ENCODE measurements at regions not wholly inside any gene's neighbourhood (a gene's known extent, or its start where the extent isn't known, plus 50 kb on each side); places are given as distances from the start of the nearest gene placed in this dataset.
"Not testable (repeated sequence)": the region's sequence is repeated elsewhere in the genome, so short reads cannot be mapped to it uniquely, and the experiment has no call there.

DNA sequence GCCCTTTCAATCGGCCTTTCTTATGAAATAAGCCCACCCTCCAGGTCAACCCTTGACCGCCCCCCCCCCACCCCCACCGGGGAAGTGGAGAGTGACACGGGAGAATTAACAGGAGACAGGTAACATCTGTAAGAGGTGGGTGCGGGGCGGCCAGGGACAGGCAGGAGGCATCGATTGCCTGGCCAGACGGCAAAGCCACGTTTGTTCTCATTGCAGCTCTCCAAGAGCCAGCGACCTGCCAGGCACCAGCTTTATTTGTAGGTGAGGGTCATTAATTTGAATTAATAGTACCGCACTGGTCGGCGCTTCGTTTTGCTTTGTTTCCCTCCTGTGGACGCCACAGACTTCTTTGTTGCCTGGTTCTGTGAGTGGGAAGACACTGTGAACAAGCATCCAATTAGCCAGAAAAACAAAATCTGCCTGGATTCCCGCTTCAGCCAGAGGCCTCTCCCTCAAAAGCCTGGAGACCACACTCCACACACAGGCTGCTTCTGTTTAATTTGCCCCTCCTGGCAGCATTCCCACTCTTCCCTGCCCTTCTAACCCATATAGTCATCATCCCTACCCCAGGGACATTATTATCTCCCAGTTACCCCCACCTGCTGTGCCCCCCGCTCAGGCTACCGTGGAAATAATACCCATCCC lies 104.5 kb upstream of the OPCML start:
- no peak for DNase-seq

DNA sequence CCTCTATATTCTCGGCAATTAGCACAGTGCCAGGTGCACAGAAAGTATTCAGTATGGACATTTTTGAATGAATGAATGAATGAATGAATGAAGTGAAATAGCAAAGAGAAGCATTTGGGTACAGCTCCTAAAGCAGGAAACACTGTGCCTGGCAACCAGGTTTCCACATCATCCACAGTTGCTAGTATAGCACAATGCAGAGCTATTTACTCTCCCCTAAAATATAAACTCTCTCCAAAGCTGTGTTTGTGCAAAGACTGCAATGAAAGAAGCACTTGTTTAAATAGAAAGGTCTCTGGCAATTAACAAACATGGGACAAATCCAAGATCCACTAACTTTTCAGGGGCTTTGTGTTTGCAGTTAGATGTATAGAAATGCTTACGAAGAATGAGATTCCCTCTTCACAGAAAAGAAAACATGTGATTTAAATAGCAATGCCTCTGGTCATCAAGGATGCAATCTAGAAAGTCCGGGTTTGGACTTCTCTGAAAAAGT lies 103.0 kb upstream of the OPCML start:
- no peak for DNase-seq

DNA sequence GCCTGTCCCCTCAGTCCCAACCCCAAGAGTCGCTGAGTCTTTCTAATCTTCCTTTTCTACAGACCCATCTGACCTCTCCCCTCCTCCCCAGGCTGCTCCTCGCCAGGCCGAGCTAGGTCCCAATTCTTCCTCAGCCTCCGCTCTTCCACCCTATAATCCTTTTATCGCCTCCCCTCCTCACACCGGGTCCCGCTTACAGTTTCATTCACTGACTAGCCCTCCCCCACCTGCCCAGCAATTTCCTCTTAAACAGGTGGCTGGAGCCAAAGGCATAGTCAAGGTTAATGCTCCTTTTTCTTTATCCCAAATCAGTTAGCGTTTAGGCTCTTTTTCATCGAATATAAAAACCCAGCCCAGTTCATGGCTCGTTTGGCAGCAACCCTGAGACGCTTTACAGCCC lies 96.1 kb upstream of the OPCML start:
- not testable (repeated sequence) for DNase-seq

DNA sequence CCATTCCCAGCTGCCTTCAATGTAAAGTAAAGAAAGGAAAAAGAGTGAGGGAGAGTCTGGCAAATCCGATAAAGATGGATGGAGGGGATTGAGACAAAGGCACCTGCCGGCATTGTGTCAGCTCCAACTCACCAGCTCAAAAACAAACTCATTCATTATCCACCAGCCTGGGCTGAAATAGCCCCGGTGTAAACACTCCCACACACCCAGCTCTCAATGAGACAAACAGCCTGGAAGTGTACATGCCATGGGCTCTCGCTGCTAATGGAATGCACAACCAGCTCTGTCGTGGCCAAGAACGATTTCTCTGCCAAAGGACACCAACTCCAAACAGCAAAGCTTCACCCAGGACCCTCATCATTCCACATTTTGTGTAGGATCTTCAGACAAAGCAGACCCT lies 89.3 kb upstream of the OPCML start:
- DNase-seq: no peak

DNA sequence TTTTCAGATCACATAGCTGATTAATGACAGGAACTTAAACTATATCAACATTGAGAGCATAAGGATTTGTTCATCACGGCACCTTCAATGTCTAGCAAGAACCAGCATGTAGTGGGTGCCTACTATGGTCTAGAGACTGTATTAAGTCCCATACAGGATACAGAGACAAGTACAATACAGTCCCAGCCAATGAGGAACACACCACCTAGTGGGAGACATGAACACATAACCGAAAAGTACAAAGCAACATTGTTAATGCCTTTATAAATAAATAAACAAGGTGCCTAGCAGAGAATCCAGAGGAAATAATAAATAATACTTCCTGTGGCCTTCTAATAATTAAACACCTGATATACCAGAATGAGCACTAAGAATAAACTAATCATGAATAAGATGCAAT lies 87.7 kb upstream of the OPCML start:
- no peak for DNase-seq

DNA sequence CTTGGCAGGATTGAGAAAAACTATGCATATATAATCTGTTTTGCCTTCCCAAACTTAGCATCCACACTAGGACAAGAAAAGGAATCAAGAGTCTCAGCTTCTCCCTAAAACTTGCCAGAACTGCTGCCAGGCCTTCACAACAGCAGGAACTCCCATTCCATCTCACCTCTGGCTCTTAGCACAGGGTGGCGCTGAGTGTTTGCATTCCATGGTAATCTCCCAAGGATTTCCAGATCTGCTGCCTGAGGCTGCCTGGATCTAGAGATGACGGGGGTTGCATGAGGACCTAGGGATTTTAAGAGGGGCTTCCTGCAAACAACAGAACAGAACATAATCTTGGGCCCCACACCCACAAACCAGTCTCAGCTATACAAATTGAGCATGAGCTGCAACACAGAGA lies 87.1 kb upstream of the OPCML start:
- no peak for DNase-seq

DNA sequence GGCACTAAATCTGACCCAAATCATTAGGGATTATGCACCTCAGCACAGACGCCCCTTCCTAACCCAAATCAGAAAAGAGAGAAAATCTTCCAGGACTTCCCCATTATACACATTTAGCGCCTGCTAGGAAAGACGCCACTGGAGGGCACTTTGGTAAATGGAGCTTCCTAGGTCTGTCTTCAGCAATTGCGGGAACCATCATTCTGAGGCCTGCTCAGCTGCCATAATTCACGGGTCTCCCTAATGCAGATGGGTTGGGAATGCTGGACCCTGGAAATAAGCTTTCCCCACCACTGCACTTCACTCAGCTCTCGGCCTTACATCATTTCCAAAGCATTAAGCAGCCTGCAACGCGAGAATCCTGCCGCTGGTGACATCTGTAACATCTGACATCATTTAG lies 86.2 kb upstream of the OPCML start:
- no peak for DNase-seq

DNA sequence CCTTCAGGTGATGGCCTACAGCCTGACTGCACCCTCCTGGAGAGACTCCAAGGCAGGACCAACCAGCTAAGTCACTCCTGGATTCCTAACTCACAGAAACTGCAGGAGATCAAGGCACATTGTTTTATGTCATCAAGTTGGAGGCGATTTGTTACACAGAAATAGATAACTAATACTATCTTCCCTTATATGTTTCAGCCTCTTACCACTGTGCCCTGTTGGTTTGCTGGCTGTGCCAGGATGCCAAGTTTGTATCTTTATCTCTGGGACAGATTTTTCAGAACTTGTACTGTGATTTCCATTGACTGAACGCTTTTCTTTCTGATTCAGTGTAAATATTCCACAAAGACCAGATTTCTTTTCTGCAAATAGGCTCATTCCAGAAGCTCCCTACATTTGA lies 76.2 kb upstream of the OPCML start:
- no peak for DNase-seq

DNA sequence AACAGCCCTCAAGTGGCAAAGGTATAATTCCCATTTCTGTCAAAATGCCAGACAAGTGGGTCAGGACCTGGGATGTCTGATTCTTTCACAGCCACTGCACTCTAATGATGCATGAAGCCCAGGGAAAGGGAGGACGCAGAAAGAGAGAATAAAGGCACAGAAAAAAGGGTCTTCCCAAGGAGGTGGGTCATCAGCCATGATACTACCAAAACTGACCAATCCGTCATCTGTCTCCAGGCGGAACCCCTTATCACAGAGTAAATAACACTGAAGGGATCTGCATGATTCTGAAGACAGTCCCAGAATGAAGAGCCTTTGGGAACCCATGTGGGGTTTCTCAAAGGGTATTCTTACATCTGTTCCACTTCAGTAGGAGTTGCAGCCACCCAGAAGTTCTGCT lies 73.8 kb upstream of the OPCML start:
- DNase-seq: no peak

DNA sequence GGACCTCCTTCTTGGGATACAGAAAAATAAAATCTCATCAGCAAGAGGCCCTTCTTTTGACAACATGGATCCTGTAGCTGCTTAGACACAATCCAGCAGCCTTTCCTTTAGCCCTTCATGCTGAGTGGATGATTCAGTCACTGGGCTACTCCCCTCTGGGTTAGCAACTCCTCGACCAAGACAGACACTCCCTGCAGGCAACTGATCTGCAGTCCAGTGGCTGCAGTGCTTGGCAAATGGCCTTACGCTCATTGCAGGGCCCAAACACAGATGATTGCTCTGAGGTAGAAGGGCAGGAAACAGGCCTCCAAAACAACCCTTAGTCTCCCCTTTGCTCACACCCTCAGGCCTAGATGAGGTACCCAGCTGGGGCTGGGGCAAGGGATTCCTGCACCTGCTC lies 73.2 kb upstream of the OPCML start:
- no peak for DNase-seq

DNA sequence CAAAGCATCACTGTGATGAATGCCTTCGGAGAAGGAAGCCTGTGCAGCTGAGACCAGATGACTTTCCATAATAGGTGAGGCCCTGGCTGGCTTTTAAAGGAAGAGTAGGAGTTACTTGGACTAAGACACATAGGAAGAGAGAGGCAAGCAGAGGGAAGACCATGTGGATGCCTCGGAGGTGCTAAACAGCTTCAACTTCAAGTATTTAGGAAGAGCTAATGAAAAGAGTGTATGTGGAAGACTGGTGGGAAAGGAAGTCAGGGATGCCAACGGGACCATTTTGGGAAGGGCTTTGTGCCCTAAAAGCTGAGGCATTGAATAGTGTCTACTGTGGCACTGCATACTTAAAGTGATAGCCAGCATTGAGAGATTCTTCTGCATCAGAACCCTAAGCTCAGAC lies 69.3 kb upstream of the OPCML start:
- no peak for DNase-seq

DNA sequence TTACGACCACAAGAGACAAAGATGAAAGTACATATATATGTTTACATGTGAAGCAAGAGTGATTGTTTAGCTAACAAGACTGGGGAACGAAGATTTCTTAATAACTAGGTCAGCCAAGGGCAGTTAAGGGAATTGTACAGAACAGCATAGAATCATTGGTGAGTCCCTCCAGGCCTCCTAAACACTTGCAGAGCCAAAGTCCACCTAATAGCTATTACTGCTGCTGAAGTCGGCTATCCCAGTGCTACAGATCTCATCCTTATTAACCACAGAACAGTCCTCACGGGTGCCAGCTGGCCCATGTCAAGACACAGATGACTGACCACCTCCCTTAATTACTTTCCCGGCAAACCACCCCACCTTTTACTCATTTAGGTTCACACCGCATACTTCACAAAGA lies 68.5 kb upstream of the OPCML start:
- no peak for DNase-seq

DNA sequence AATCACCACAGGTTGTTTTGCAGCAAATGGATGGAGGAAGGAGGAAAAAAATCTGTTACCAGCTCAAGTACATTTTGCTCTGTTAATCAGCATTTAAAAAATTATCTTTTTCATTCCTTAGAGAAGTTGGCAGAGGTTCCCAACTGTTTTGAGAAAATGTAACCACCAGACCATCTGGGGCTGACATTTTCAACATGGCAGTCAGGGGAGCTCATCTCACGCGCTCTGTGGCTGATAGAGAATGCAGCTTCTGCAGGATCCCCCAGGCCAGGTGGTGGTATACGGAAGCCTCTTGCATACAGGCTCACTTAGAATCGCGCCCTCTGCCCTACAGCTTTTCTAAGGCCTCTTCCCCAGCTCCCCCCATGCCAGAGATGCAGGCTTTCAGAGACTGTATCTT lies 68.0 kb upstream of the OPCML start:
- DNase-seq: no peak

DNA sequence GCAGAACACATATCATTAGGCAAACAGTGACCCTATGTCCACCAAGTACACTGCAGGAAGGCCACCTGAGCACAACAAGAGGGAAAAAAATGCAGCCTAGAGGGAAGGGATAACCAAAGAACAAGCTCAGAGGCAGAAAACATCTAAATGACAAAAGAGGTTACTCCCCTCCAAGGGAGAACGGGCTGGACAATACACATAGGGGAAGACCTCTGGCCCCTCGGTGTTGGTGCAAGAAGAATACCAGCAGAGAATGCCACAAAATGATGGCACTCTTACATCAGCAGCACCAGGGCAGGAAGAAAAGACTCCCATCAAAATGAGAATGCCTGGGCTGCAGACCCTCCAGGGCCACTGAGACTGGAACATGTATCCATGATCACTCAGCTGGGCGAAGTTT lies 66.6 kb upstream of the OPCML start:
- DNase-seq: no peak

DNA sequence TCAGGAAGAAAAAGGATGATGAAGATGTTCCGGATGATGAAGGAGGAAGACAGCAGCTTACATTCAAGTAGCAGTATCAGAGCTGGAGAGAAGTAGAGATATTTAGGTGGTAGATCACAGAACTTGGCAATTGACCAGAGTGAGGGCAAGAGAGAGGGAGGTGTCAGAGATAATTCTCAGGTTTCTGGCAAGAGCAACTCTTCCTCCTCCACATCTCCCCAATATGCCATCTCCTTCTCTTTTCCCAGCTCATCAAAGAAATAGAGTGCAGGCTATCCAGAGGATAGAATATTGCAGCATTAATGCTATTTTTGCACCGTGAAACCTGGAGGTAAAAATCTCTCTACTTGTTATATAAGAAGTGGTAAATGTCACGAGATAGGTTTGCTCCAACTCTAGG lies 64.9 kb upstream of the OPCML start:
- no peak for DNase-seq

DNA sequence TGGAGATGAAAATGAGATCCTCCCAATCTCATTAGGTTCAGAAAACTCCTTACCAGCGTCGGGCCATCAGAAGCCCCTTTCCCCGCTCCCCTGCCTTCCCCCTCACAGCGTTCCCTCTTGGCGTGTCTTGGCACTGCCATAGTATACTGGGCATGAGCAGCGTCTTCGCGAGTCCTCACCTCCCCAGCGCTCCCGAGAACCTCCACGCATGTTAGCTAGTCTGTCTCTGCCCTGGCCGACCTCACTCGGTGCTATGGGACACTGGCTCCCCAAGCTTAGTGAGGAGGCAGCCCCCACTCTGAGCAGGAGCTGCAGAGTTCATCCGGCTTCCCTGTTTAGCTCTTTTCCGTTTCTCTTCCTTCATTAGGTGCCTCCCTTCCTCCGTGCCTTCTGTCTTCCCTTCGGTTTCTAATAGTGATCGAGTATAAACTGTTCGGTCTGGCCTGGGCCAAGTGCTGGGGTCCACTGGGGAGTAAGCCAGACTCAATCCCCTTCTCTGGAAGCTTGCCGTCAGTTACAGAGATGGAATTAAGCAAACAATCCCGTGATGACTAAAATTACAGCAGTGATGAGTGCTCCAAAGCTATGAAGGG lies 63.8 kb upstream of the OPCML start:
- no peak for DNase-seq

DNA sequence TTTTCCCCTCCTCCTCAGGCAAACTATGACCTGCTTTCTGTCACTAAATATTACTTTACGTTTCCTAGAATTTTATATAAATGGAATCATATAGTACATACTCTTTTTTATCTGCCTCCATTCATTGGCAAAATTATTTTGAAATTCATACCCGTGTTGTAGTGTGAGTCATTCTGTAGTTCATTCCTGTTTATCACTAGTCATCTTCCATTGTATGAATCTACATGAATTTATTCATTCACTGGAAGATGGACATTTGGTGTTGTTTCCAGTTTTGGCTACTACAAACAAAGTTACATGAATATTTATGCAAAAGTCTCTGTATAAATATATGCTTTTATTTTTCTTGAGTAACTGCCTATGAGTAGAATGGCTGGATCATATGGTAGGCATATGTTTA lies 60.7 kb upstream of the OPCML start:
- no peak for DNase-seq

DNA sequence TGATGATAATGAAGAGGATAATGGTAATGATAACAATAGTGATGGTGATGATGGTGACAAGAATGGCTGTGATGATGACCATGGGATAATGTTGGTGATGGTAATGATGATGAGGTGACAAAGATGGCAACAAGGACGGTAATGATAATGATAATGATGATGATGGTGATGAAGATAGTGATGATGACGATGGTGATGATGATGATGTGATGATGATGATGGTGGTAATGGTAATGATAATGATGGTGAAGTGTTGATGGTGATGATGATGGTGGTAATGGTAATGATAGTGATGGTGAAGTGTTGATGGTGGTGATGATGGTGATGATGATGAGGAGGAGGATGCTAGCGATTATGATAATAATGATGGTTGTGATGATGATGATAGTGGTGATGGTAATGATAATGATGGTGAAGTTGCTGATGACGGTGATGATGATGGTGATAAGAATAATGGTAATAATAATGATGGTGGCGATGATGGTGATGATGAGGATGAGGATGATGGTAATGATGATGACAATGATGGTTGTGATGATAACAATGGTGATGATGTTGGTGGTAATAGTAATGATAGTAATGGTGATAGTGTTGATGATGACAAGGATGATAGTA lies 54.7 kb upstream of the OPCML start:
- no peak for DNase-seq

DNA sequence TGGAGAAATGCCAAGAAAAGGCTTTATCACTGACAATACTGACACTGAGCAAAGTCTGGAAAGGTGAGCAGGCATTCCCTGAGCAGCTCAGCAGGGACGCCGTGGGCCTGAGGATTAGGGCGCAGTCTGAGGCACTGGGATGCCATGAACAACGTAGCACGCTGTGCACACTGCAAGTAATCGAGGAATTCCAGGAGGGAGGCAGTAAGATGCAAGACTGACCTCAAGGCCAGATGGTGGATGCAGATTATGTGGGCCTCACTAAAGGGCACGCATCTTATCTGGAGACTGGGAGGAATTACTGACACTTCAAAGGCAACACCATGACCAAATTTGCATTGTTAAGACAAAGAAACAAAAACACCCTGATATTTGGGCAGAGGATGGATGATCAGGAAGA lies 50.4 kb upstream of the OPCML start:
- no peak for DNase-seq

DNA sequence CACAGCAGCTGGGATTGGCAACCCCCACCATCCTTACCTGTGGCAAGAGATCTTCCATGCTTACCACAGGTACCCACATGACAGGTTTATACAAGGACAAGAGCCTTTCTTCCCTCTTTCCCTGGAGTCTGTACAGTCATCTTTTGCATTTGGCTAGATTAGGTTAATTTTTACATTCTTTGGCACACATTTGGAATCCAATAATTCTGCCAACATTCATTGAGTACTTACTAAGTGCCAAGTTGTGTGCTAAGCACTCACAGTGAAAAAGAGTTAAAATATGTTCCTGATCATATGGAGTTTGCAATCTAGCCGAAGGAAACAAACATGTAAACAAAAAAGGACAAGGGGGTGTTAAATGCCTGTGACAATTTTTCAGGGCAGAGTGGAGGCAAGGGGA lies 50.0 kb upstream of the OPCML start:
- no peak for DNase-seq
